ENCODE measurements at regions not wholly inside any gene's neighbourhood (a gene's known extent, or its start where the extent isn't known, plus 50 kb on each side); places are given as distances from the start of the nearest gene placed in this dataset.

DNA sequence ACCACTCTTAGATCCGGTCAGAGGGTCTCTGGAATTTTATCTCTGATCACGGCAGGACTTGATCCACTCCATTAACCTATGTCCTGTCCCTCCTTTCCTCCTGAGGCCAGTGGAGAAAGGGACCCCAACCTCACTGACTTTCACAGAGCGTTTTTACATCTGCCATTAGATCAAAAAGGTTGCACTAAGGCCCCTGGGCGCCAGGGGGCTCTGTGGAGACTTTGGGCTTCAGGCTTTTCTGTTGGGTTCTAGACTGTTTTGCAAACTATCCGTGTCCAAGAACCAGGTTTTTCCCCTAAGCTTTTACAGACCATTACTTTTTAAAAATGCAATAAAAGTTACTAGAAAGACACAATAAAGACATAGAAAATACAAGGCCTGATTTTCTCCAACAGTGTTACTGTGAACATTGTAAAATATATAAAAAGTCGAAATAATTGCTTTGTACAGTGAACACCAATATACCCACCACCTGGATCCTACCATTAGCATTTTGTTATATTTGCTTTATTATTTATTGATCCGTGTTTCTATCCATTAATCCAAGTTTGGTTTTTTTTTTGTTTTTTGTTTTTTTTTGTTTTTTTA lies 159.7 kb downstream of the POLR2M start:
- CTCF ChIA-PET, result interaction anchor here (0.7 to 1.9 kb wide), 11 partner anchors 13 to 316 kb away, joined by 3 to 10 read pairs (median 4); no protein-coding TSS in a partner anchor
- peak; percentile 68 for DNase-seq
- Mint-ChIP-seq H3K27me3 (peaks cover 35% of the 10 kb centered on the region), H3K9me3 (no peaks in the 10 kb centered on the region), H3K4me1 (ENCODE audit: low read depth) (no peaks in the 10 kb centered on the region), H3K4me3 (no peak overlapping the region), H3K27ac (no peak overlapping the region), H3K36me3 (no peaks in the 10 kb centered on the region)
- intact Hi-C loops (cut with micrococcal nuclease), result loop anchor here (1.0 to 10.0 kb wide), 2 partner anchors 204 to 221 kb away; no protein-coding TSS in a partner anchor
- POLR2A ChIA-PET, result no interaction called here

DNA sequence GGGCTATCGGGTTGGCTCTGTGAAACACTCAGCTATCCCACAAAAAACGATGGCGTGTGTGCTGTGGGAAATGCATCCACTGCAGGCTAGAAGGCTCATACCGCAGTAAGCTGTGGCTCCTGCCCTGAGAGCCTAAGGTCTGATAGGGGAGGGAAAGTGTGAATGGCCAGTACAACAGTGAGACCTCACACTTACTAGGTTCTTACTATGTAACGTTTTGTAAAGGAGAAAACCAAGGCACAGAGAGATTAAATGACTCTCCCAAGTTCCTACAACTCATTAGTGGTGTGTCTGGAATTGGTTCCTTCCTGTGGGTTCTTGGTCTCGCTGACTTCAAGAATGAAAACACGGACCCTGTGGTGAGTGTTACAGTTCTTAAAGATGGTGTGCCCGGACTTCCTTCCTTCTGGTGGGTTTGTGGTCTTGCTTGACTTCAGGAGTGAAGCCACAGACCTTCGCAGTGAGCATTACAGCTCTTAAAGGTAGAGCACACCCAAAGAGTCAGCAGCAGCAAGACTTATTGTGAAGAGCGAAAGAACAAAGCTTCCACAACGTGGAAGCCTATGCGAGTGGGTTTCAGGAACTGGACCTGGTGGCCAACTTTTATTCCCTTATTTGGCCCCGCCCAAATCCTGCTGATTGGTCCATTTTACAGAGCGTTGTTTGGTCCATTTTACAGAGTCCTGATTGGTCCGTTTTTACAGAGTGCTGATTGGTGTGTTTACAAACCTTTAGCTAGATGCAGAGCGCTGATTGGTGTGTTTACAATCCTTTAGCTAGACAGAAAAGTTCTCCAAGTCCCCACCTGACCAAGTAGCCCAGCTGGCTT lies 161.7 kb downstream of the POLR2M start:
- POLR2A ChIA-PET, result no interaction called here
- no peak for DNase-seq
- CTCF ChIA-PET, result interaction anchor here (1.0 to 1.2 kb wide), 2 partner anchors 203 to 308 kb away, joined by 3 read pairs; no protein-coding TSS in a partner anchor

DNA sequence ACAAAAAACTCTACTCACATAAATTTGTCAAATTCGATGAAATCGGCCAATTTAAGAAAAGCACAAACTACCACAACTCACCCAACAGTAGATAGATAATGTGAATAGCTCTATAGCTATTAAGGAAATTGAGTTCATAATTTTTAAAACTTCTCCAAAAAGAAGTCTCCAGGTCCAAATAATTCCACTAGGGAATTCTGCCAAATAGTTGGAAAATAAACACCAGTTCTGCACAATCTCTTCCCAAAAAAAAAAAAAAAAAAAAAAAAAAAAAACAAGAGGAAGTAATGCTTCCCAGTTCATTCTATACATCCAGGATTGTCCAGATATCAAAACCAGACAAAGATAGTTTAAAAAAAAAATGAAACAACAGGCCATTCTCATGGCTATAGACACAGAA lies 164.2 kb downstream of the POLR2M start:
- Mint-ChIP-seq H3K27me3 (peaks cover 48% of the 10 kb centered on the region), H3K4me3 (no peak overlapping the region), H3K9me3 (peaks cover 9% of the 10 kb centered on the region), H3K36me3 (peaks cover 3% of the 10 kb centered on the region), H3K27ac (no peak overlapping the region), H3K4me1 (ENCODE audit: low read depth) (no peaks in the 10 kb centered on the region)
- intact Hi-C loops (cut with micrococcal nuclease), result no loop called here
- no peak for DNase-seq
- POLR2A ChIA-PET, result no interaction called here
- CTCF ChIA-PET, result interaction anchor here (4.9 kb wide), 1 partner anchor 10 kb away, joined by 36 read pairs; no protein-coding TSS in a partner anchor

More for the DNA sequence above, 161.7 kb downstream of the POLR2M start:
- no peak overlapping the region for H3K27ac Mint-ChIP-seq
- no peak overlapping the region for H3K4me3 Mint-ChIP-seq
- no peaks in the 10 kb centered on the region for H3K4me1 Mint-ChIP-seq (ENCODE audit: low read depth)
- intact Hi-C loops (cut with micrococcal nuclease), result loop anchor here (10.0 kb wide), 1 partner anchor 223 kb away; no protein-coding TSS in a partner anchor
- no peaks in the 10 kb centered on the region for H3K36me3 Mint-ChIP-seq
- peaks cover 41% of the 10 kb centered on the region for H3K27me3 Mint-ChIP-seq
- no peaks in the 10 kb centered on the region for H3K9me3 Mint-ChIP-seq

DNA sequence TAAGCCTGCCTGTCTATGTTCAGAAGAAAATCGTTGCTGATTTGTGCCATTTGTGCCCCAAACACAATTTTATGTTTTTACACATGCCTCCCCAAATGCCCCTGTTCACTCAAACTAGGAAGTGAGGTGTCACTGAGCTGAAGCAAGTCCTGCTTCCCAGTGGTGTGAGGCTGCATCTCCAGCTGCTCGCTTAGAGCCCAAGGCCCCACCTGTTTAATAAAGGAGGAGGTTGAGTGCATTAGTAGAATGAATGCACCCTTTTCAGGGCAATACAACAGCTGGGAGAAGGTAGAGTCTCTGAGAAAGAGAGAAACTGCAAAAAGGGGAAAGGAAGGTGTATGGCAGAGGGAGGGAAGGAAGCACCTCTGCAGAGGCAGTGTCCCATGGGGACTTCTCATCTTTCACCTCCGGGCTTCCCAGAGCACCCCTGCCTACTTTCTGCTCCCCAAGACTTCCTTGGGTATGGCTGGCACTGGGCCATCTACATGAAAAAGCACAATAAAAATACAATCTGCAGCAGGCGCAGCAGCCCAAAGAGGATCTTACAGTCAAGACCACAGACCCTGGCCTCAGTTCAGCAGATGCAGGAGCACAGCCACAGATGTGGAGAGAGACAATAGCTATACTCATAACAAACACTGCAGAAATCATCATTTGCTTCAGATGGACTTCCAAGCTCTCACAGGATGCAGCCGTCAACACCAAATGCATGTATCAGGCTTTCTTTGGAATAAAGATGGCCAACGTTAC lies 165.9 kb downstream of the POLR2M start:
- intact Hi-C loops (cut with micrococcal nuclease), result no loop called here
- Mint-ChIP-seq H3K36me3 (peaks cover 5% of the 10 kb centered on the region), H3K27me3 (peaks cover 37% of the 10 kb centered on the region), H3K9me3 (peaks cover 14% of the 10 kb centered on the region), H3K27ac (no peak overlapping the region), H3K4me3 (no peak overlapping the region), H3K4me1 (ENCODE audit: low read depth) (no peaks in the 10 kb centered on the region)
- ChIA-PET CTCF (interaction anchor here (1.5 to 4.9 kb wide), 2 partner anchors 12 to 194 kb away, joined by 5 to 36 read pairs; no protein-coding TSS in a partner anchor), POLR2A (no interaction called here)
- no peak for DNase-seq

DNA sequence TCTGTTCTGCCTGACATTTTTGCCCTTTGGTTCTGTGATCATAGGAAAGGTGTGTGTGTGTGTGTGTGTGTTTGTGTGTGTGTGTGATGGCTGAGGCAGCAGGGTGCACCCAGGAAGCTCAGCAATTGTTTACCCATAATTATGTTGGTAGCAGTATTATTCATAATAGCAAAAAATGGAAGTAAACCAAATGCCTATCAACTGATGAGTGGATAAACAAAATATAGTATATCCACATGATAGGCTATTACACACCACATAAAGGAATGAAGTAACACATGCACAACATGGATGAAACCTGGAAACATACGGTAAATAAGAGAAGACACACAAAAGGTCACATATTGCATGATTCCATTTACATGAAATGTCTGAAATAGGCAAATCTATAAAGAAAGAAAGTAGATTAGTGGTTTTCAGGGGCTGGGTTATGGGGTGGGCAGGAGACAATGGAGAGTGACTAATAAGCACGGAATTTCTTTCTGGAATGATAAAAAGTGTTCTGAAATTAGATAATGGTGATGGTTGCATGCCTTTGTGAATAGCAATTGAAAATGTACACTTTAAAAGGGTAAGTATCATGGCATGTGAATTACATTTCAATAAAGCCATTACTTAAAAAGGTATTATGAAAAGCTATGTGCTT lies 167.2 kb downstream of the POLR2M start:
- peaks cover 14% of the 10 kb centered on the region for H3K9me3 Mint-ChIP-seq
- peaks cover 28% of the 10 kb centered on the region for H3K27me3 Mint-ChIP-seq
- H3K36me3 Mint-ChIP-seq, result peaks cover 5% of the 10 kb centered on the region
- intact Hi-C loops (cut with micrococcal nuclease), result no loop called here
- H3K4me1 Mint-ChIP-seq (ENCODE audit: low read depth), result no peaks in the 10 kb centered on the region
- H3K4me3 Mint-ChIP-seq, result no peak overlapping the region
- H3K27ac Mint-ChIP-seq, result no peak overlapping the region
- POLR2A ChIA-PET, result no interaction called here
- CTCF ChIA-PET, result interaction anchor here (4.9 kb wide), 1 partner anchor 13 kb away, joined by 36 read pairs; no protein-coding TSS in a partner anchor
- DNase-seq, result no peak

DNA sequence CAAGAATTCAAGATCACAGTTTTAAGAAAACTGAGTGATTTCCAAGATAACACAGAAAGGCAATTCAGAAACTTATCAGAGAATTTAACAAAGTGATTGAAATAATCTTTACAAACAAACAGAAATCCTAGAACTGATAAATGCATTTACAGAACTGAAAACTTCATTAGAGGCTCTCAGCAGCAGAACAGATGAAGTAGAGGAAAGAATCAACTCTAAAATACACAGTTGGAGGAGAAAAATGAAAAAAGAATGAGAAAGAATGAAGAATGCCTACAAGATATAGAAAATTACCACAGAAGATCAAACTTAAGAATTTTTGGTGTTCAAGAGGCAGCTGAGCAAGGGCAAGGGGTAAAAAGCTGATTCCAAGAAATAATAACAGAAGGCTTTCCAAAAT lies 168.8 kb downstream of the POLR2M start:
- H3K4me3 Mint-ChIP-seq, result no peak overlapping the region
- no peaks in the 10 kb centered on the region for H3K4me1 Mint-ChIP-seq (ENCODE audit: low read depth)
- intact Hi-C loops (cut with micrococcal nuclease), result no loop called here
- POLR2A ChIA-PET, result no interaction called here
- H3K27me3 Mint-ChIP-seq, result peaks cover 20% of the 10 kb centered on the region
- no peak overlapping the region for H3K27ac Mint-ChIP-seq
- peaks cover 14% of the 10 kb centered on the region for H3K9me3 Mint-ChIP-seq
- peaks cover 5% of the 10 kb centered on the region for H3K36me3 Mint-ChIP-seq
- DNase-seq, result no peak
- CTCF ChIA-PET, result no interaction called here

DNA sequence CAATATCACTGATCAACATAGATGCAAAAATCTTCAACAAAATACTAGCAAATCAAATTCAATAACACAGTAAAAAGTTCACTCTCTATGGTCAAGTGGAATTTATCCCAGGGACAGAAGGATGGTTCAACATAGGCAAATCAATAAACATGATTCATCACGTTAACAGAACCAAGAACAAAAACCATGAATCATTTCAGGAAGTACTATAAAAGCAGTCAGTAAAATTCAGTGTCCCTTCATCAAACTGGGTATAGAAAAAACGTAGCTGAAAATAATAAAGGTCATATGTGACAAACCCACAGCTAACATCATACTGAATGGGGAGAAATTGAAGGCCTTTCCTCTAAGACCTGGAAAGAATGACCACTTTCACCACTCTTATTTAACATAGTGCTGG lies 172.1 kb downstream of the POLR2M start:
- intact Hi-C loops (cut with micrococcal nuclease), result no loop called here
- peaks cover 9% of the 10 kb centered on the region for H3K27me3 Mint-ChIP-seq
- CTCF ChIA-PET, result interaction anchor here (0.6 to 1.8 kb wide), 2 partner anchors 18 to 192 kb away, joined by 3 to 6 read pairs; no protein-coding TSS in a partner anchor
- H3K27ac Mint-ChIP-seq, result no peak overlapping the region
- peaks cover 14% of the 10 kb centered on the region for H3K9me3 Mint-ChIP-seq
- H3K36me3 Mint-ChIP-seq, result peaks cover 5% of the 10 kb centered on the region
- no peak overlapping the region for H3K4me3 Mint-ChIP-seq
- DNase-seq, result no peak
- H3K4me1 Mint-ChIP-seq (ENCODE audit: low read depth), result no peaks in the 10 kb centered on the region
- POLR2A ChIA-PET, result no interaction called here

DNA sequence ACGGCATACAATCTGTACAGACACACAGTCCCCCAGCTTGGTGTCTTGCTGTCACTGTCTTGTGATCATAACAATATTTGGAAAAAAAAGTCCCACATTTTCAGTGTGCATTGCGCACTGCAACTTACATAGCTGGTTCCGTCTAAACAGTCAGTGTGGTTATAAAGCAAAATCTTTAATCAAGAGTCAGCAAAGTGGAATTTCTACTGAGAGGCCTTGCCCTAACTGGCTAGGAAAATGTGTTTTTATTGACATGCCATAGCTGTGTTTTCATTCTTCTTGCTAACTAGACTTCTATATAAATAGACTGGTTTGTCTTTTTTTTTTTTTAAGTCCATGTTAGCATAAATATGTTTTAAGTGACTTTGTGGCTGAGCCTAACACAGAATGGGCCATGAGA lies 174.8 kb downstream of the POLR2M start:
- CTCF ChIA-PET, result interaction anchor here (0.7 to 1.3 kb wide), 2 partner anchors 20 to 130 kb away, joined by 6 read pairs; no protein-coding TSS in a partner anchor
- Mint-ChIP-seq H3K4me3 (no peak overlapping the region), H3K27ac (no peak overlapping the region), H3K9me3 (peaks cover under 1% of the 10 kb centered on the region), H3K36me3 (no peaks in the 10 kb centered on the region), H3K27me3 (peaks cover 8% of the 10 kb centered on the region), H3K4me1 (ENCODE audit: low read depth) (no peaks in the 10 kb centered on the region)
- POLR2A ChIA-PET, result no interaction called here
- no peak for DNase-seq
- intact Hi-C loops (cut with micrococcal nuclease), result no loop called here

DNA sequence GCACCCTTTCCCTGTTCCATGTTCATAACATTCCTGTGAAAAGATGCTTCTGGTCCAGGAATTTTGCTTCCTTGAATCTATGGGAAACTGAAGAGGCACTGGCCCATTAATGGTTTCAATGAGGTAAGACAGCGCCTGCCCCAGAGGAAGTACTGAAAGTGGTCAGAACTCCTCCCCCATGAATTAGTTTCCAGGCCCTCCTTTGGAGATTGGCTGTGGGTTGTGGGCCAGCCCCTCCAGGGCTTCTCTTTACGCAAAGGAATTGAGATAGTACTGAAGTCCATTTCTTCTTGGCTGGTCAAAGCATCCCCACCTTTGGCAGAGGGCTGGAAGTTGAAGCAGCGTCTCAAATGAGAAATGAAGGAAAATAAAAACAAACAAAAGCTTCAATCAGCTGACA lies 175.5 kb downstream of the POLR2M start:
- Mint-ChIP-seq H3K27me3 (peaks cover 9% of the 10 kb centered on the region), H3K4me1 (ENCODE audit: low read depth) (no peaks in the 10 kb centered on the region), H3K9me3 (no peaks in the 10 kb centered on the region), H3K4me3 (no peak overlapping the region), H3K36me3 (no peaks in the 10 kb centered on the region), H3K27ac (no peak overlapping the region)
- DNase-seq, result no peak
- POLR2A ChIA-PET, result no interaction called here
- intact Hi-C loops (cut with micrococcal nuclease), result no loop called here
- CTCF ChIA-PET, result interaction anchor here (0.6 to 1.0 kb wide), 4 partner anchors 21 to 354 kb away, joined by 3 to 6 read pairs (median 4); no protein-coding TSS in a partner anchor

DNA sequence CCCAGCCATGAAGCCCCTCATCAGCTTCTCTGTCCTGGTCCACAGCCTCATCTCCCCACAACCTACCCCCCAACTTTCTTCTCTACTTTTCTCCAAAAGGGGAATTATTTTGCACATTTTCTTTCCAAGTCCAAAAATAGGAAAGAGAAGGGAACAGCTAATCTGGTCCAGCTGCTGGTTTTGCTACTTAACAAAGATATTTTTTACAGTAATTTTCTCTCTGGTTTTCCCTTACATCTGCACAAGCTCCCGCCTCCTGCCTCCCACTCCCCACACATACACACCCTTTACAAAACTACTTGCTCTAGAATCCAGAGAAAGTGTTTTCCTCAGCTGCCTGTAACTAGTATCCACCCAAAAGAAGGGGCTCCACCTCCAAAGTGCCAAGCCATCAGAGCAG lies 177.2 kb downstream of the POLR2M start:
- intact Hi-C loops (cut with micrococcal nuclease), result no loop called here
- H3K27ac Mint-ChIP-seq, result no peak overlapping the region
- H3K4me3 Mint-ChIP-seq, result no peak overlapping the region
- peaks cover 12% of the 10 kb centered on the region for H3K27me3 Mint-ChIP-seq
- CTCF ChIA-PET, result interaction anchor here (0.6 kb wide), 1 partner anchor 23 kb away, joined by 3 read pairs; no protein-coding TSS in a partner anchor
- POLR2A ChIA-PET, result no interaction called here
- H3K4me1 Mint-ChIP-seq (ENCODE audit: low read depth), result no peaks in the 10 kb centered on the region
- no peaks in the 10 kb centered on the region for H3K9me3 Mint-ChIP-seq
- DNase-seq, result no peak
- H3K36me3 Mint-ChIP-seq, result no peaks in the 10 kb centered on the region

DNA sequence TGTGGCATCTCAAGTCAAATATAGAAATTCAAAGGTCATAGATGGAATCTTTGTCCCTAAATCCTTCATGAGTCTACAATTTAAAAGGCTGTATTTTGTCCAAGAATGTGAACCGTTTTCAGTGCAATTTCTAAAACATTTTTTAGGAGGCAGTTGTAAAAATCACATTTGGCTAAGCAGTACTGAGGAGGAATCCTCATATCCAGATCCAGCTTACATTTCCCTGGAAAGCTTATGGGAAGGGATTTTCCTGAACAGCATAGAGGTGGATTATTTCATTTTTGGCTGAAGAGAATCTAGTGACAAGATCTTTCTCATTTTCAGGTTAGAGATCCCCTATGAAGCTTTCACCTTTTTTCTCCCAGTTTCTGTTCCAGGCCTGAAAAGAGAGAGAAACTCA lies 178.4 kb downstream of the POLR2M start:
- POLR2A ChIA-PET, result no interaction called here
- Mint-ChIP-seq H3K4me1 (ENCODE audit: low read depth) (no peaks in the 10 kb centered on the region), H3K9me3 (no peaks in the 10 kb centered on the region), H3K4me3 (no peak overlapping the region), H3K27me3 (peaks cover 14% of the 10 kb centered on the region), H3K27ac (no peak overlapping the region), H3K36me3 (no peaks in the 10 kb centered on the region)
- intact Hi-C loops (cut with micrococcal nuclease), result no loop called here
- CTCF ChIA-PET, result no interaction called here
- no peak for DNase-seq

DNA sequence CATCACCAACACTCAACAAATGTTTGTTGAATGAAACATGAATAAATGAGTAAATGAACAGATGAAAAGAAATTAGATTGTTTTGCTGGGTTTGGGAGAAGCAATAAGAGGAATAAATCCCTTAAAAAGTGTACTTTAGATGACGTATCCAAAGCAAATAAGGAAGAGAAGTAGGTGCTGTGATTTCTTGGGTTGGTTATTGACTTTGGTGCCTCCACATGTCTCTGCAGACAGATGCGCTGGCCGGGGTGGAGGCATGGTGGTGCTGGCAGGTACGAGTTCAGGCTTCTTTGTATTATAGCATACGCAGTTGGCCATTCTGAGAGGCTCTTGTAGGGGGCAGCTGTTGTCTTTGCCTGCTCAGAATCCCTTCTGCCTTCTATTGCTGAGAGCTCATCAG lies 178.9 kb downstream of the POLR2M start:
- no peaks in the 10 kb centered on the region for H3K9me3 Mint-ChIP-seq
- intact Hi-C loops (cut with micrococcal nuclease), result no loop called here
- CTCF ChIA-PET, result no interaction called here
- peaks cover 15% of the 10 kb centered on the region for H3K27me3 Mint-ChIP-seq
- no peak overlapping the region for H3K4me3 Mint-ChIP-seq
- no peaks in the 10 kb centered on the region for H3K4me1 Mint-ChIP-seq (ENCODE audit: low read depth)
- no peaks in the 10 kb centered on the region for H3K36me3 Mint-ChIP-seq
- POLR2A ChIA-PET, result no interaction called here
- no peak for DNase-seq
- H3K27ac Mint-ChIP-seq, result no peak overlapping the region
